IPS DF 4.7 (cell line): ENCODE measurements at regions not wholly inside any gene's neighbourhood (a gene's known extent, or its start where the extent isn't known, plus 50 kb on each side); places are given as distances from the start of the nearest gene placed in this dataset.

ENCODE experiments used
- DNase-seq: peaks from one replicate; pipeline ENCODE4 v3.0.0-alpha.2; 2013; ENCODE audit warnings: low spot score; ENCODE audit errors: extremely low read depth

DNA sequence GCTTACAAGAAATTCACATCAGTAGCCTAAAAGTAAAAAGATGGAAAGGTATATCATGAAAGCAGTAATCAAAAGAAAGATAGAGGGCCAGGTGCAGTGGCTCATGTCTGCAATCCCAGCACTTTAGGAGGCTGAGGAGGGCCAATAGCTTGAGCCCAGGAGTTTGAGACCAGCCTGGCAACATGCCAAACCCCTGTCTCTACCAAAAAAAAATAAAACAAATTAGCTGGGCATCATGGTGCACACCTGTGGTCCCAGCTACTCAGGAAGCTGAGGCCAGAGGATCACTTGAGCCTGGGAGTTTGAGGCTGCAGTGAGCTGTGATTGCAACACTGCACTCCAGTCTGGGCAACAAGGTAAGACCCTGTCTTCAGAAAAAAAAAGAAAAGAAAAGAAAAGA is 55.5 kb downstream of the GSPT2 start:
- no peak for DNase-seq

- DNase-seq, result peak; percentile 38
Measured at GRCh38 chrX:51802917-51803688, 59.9 kb downstream of the GSPT2 start.

DNA sequence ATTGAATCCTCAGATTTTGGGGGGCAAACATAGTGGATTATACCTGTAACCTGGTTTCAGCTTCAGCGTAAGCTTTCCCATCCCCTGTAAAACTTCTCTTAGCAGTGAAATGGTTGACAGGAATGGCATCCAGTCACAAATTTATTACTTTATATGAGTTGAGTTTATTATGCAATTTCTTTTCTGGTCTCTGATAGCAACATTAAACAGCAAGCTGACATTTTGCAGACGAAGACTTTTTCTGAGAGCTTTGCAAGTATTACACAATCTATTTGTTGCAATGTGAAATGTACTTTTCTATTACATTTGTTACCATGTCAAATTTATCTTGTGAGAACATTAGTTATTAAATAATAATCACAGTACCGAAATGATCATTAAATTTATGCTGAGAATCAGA is 60.6 kb downstream of the GSPT2 start:
- DNase-seq, result no peak

DNA sequence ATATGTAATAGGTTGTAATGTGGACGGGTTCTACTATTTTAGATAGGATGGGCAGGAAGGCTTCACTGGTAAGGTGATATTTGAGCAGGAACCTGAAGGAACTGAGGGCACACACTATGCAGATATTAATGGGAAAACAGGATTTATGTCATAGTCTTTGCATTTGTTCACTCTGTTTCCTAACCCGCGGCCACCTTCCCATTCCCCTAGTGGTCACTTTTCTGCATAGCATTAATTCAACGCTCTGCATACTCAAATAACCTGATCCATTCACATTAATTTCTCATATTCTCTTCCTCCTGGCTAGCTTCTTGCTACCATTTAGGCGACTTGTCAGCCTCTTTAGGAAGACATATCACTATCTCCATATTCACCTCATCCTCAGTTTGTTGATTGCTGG is 61.5 kb downstream of the GSPT2 start:
- DNase-seq, result no peak

- DNase-seq, result no peak
Measured at GRCh38 chrX:51813886-51814460, 70.7 kb downstream of the GSPT2 start.

DNA sequence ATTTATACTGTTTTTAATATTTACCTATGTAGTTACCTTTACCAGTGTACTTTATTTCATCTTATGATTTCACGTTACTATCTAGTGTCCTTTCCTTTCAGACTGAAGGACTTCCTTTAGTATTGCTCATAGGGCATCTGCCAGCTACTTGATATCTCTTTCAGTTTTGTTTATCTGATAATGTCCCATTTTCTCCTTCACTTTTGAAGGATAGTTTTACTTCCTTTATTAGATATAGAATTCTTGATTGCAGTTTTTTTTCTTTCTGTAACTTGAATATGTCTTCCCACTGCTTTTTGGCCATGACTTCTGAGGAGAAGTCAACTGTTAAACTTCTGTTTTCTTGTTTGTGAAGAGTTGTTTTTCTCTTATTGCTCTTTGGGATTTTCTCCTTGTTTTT is 69.4 kb upstream of the MAGED1 start:
- DNase-seq, result no peak

DNA sequence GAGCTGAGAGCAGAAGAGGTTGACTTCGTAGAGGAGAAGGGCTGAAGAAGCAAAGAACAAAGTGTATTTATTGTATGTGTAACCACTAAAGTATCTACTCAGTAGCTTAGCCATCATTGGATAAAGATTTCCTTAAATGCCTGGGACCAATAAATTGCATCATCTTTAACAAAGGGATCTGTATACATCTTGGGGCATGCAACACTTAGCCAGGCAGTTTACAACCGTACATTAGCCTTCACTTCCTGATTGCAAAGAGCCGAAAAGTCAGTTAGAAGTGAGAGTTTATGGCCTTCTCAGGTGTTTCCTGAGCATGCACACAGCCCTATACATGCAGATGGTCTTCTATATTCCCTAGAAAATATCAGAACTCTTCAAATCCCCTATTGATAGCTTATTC is 68.0 kb upstream of the MAGED1 start:
- no peak for DNase-seq

DNA sequence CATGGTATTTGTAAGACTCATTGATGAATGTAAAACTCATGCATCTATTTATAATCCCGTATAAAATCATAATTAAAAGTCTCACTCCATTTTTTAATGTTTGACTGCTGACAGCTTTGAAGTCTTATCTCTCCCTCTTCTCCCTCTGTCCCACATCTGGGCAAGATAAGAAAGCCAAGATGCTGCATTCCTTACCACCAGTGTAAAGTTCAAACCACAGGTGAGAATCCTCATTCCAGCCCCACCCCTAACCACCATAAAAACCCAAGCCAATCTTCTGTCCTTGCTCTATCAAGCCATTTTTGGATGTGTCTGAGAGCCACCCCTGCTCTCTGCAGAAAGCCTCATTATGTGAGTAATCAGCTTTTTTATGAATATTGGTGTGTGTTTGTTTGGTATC is 59.3 kb upstream of the MAGED1 start:
- DNase-seq, result no peak

DNA sequence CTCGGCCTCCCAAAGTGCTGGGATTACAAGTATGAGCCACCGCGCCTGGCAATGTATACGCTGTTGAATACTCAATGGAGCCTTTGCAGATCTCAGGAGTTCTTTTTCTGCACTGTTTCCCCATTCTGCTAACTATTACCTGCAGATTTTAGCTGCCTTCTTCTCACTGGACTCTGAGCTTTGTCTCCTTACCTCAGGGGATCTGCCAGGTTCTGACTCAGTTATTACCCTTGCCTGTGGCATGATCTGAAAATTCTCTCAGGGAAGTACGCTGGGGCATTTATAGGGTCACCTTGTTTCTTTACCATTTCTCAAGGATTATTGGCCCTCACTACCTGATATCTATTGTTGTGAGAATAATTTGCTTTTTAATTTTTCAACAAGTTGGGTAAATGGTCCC is 56.6 kb upstream of the MAGED1 start:
- DNase-seq, result no peak

GRCh38 chrX:51837451-51837850 is 56.0 kb upstream of the MAGED1 start:
- no peak for DNase-seq

- DNase-seq, result no peak
Measured at GRCh38 chrX:51837921-51838320, 55.5 kb upstream of the MAGED1 start.
